Caco-2 (cell line): ENCODE measurements at regions not wholly inside any gene's neighbourhood (a gene's known extent, or its start where the extent isn't known, plus 50 kb on each side); places are given as distances from the start of the nearest gene placed in this dataset.

Experiments used
- BruUV-seq: library from RNA; stranded (reverse); fragments of 400-500 nt; replicated peaks from 2 replicates; lab custom pipeline; 2021; lab: Mats Ljungman, UMichigan
- CTCF ChIA-PET: fragments of 300-600 bp; sonication (Branson Sonifier 250); formaldehyde crosslinking; loops from one replicate; lab custom pipeline; 2022; ENCODE audit warnings: antibody characterized with exemption; lab: Charles Lee
- POLR2A ChIA-PET: fragments of 300-600 bp; sonication (Branson Sonifier 250); formaldehyde crosslinking; loops from one replicate; lab custom pipeline; 2022; ENCODE audit warnings: antibody characterized with exemption; lab: Charles Lee
- DNase-seq, 2 experiments: peaks; one replicate each; pipeline versions ENCODE4 v3.0.0 to v3.0.0-alpha.2; 2020 to 2022
- H3K27me3 ChIP-seq: replicated peaks from 2 replicates; pipeline ENCODE4 v1.6.0; 2011; ENCODE audit warnings: low read length; ENCODE audit not compliant: control insufficient read depth, insufficient read depth
- H3K36me3 ChIP-seq: 2 replicates; pipeline ENCODE4 v1.5.1; 2011; ENCODE audit warnings: low read length; ENCODE audit not compliant: control insufficient read depth, insufficient read depth
- H3K4me1 ChIP-seq: fragments of 250-450 bp; sonication (Bioruptor Pico); 2 replicates; pipeline ENCODE4 v1.5.1; 2020; ENCODE audit warnings: mild to moderate bottlenecking
- H3K4me3 ChIP-seq: 2 replicates; pipeline ENCODE4 v1.5.1; 2011; ENCODE audit warnings: low read depth, mild to moderate bottlenecking, control low read depth, low read length
- H3K9me3 ChIP-seq: fragments of 250-450 bp; sonication (Bioruptor Pico); 2 replicates; pipeline ENCODE4 v1.5.1; 2020; ENCODE audit warnings: mild to moderate bottlenecking, moderate library complexity
- H3K27ac Mint-ChIP-seq: one replicate; pipeline ENCODE4 v1.8.0; 2022; ENCODE audit warnings: mixed read lengths; ENCODE audit not compliant: unreplicated experiment
- H3K27me3 Mint-ChIP-seq: one replicate; pipeline ENCODE4 v1.8.0; 2022; ENCODE audit warnings: mixed read lengths; ENCODE audit not compliant: insufficient read depth, unreplicated experiment
- H3K36me3 Mint-ChIP-seq: one replicate; pipeline ENCODE4 v1.8.0; 2022; ENCODE audit warnings: mild to moderate bottlenecking, mixed read lengths; ENCODE audit not compliant: insufficient read depth, unreplicated experiment
- H3K4me1 Mint-ChIP-seq: one replicate; pipeline ENCODE4 v1.8.0; 2022; ENCODE audit warnings: low read depth, mixed read lengths; ENCODE audit not compliant: unreplicated experiment
- H3K4me3 Mint-ChIP-seq: one replicate; pipeline ENCODE4 v1.8.0; 2022; ENCODE audit warnings: mild to moderate bottlenecking, moderate library complexity, mixed read lengths; ENCODE audit not compliant: unreplicated experiment
- H3K9me3 Mint-ChIP-seq: one replicate; pipeline ENCODE4 v1.8.0; 2022; ENCODE audit warnings: mixed read lengths; ENCODE audit not compliant: unreplicated experiment
- intact Hi-C: fragments of 100-400 bp; cut with micrococcal nuclease; formaldehyde crosslinking; loops from one replicate; pipeline ENCODE4 v1.10.0; 2022; ENCODE audit not compliant: unreplicated experiment
- TF ChIP-seq, protein P1 (sequence below), 2 experiments: fragments of 200-600 bp in 1 of 2; IDR thresholded peaks; 1 replicate in 1 of 2; 2 replicates in 1 of 2; pipeline versions ENCODE4 v1.5.1 to v1.8.0; 2011 to 2022; ENCODE audit warnings: antibody characterized with exemption in 1 of 2, control low read depth in 1 of 2, inconsistent platforms in 1 of 2, low read depth in 1 of 2, low read length in 1 of 2, mild to moderate bottlenecking in 1 of 2, moderate library complexity in 1 of 2; ENCODE audit not compliant: insufficient read depth in 1 of 2, severe bottlenecking in 1 of 2, unreplicated experiment in 1 of 2

DNA sequence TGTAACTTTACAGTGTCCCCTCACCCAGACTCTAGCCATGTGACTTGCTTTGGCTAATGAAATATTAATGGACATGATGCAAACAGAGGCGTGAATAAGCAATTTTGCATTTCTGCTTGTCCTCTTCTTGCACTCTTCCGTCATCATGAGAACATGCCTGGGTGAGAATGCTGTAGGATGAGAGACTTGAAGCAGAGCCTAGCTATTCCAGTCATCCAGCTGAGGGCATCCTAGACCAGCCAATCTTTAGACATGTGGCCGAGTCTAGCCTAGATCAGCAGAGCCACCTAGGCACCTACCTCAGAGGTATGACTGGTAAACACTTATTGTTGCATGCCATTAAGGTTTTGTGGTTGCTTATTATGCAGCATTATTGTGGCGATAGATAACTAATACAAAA lies 450.5 kb upstream of the AZI2 start:
- no peaks in the 10 kb centered on the region for H3K9me3 ChIP-seq
- intact Hi-C loops = no loop called here
- H3K36me3 ChIP-seq = no peaks in the 10 kb centered on the region
- no TSS peak for BruUV-seq
- no peaks in the 10 kb centered on the region for H3K27me3 ChIP-seq
- TF ChIP-seq, protein P1, sequence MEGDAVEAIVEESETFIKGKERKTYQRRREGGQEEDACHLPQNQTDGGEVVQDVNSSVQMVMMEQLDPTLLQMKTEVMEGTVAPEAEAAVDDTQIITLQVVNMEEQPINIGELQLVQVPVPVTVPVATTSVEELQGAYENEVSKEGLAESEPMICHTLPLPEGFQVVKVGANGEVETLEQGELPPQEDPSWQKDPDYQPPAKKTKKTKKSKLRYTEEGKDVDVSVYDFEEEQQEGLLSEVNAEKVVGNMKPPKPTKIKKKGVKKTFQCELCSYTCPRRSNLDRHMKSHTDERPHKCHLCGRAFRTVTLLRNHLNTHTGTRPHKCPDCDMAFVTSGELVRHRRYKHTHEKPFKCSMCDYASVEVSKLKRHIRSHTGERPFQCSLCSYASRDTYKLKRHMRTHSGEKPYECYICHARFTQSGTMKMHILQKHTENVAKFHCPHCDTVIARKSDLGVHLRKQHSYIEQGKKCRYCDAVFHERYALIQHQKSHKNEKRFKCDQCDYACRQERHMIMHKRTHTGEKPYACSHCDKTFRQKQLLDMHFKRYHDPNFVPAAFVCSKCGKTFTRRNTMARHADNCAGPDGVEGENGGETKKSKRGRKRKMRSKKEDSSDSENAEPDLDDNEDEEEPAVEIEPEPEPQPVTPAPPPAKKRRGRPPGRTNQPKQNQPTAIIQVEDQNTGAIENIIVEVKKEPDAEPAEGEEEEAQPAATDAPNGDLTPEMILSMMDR (IDR thresholded peaks at IDR 0.05; ENCODE audit: insufficient read depth in 1 of 2, low read depth in 1 of 2, low read length in 1 of 2, severe bottlenecking in 1 of 2, unreplicated experiment in 1 of 2) = no peak
- no peaks in the 10 kb centered on the region for H3K4me1 Mint-ChIP-seq
- CTCF ChIA-PET = no interaction called here
- H3K4me3 Mint-ChIP-seq = no peak overlapping the region
- H3K27me3 Mint-ChIP-seq = no peaks in the 10 kb centered on the region
- H3K4me3 ChIP-seq = no peak overlapping the region
- H3K4me1 ChIP-seq = no peaks in the 10 kb centered on the region
- no peaks in the 10 kb centered on the region for H3K36me3 Mint-ChIP-seq
- POLR2A ChIA-PET = no interaction called here
- no peak for DNase-seq
- no peak overlapping the region for H3K27ac Mint-ChIP-seq
- no peaks in the 10 kb centered on the region for H3K9me3 Mint-ChIP-seq

- Mint-ChIP-seq H3K27me3 (no peaks in the 10 kb centered on the region), H3K36me3 (no peaks in the 10 kb centered on the region), H3K27ac (no peak overlapping the region), H3K4me3 (no peak overlapping the region), H3K9me3 (no peaks in the 10 kb centered on the region), H3K4me1 (no peaks in the 10 kb centered on the region)
- Histone ChIP-seq H3K4me1 (no peaks in the 10 kb centered on the region), H3K9me3 (no peaks in the 10 kb centered on the region), H3K4me3 (no peak overlapping the region), H3K36me3 (no peaks in the 10 kb centered on the region), H3K27me3 (no peaks in the 10 kb centered on the region)
- DNase-seq = no peak
- ChIA-PET CTCF (no interaction called here), POLR2A (no interaction called here)
- intact Hi-C loops = no loop called here
- TF ChIP-seq, protein P1 (IDR thresholded peaks at IDR 0.05; ENCODE audit: insufficient read depth in 1 of 2, low read depth in 1 of 2, low read length in 1 of 2, severe bottlenecking in 1 of 2, unreplicated experiment in 1 of 2) = no peak
- BruUV-seq = no TSS peak
These were observed 451.6 kb upstream of the AZI2 start for GRCh38 chr3:28800203-28800602.

DNA sequence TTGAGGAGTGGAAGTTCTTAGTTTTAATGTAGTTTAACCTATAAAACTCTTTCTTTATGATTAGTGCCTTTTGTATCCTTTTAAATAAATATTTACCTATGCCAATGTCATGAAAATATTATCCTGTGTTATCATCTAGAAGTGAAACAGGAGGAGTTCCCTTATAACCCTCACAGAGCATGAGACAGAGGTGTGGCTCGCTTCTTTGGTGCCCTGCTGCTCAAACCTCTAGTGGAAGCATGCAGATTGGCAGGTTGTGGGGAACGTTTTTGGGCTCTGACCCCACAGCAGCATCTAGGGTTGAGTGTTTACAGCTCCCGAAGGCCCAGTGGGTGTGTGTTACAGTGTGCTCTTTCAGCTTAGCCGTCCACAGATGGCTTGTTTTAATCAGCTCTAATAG lies 459.4 kb upstream of the AZI2 start:
- H3K4me3 Mint-ChIP-seq = no peak overlapping the region
- H3K27me3 Mint-ChIP-seq = peaks cover 3% of the 10 kb centered on the region
- Histone ChIP-seq H3K27me3 (no peaks in the 10 kb centered on the region), H3K9me3 (no peaks in the 10 kb centered on the region), H3K4me1 (no peaks in the 10 kb centered on the region), H3K4me3 (no peak overlapping the region), H3K36me3 (no peaks in the 10 kb centered on the region)
- no peaks in the 10 kb centered on the region for H3K9me3 Mint-ChIP-seq
- BruUV-seq = no TSS peak
- no peak for DNase-seq
- TF ChIP-seq, protein P1 (IDR thresholded peaks at IDR 0.05; ENCODE audit: insufficient read depth in 1 of 2, low read depth in 1 of 2, low read length in 1 of 2, severe bottlenecking in 1 of 2, unreplicated experiment in 1 of 2) = no peak
- CTCF ChIA-PET = no interaction called here
- H3K4me1 Mint-ChIP-seq = no peaks in the 10 kb centered on the region
- no peak overlapping the region for H3K27ac Mint-ChIP-seq
- intact Hi-C loops = no loop called here
- POLR2A ChIA-PET = no interaction called here
- no peaks in the 10 kb centered on the region for H3K36me3 Mint-ChIP-seq
